ENCODE measurements at regions not wholly inside any gene's neighbourhood (a gene's known extent, or its start where the extent isn't known, plus 50 kb on each side); places are given as distances from the start of the nearest gene placed in this dataset.
A peak's percentile ranks its signal among the peaks of the same experiment; 100 is the strongest.

DNA sequence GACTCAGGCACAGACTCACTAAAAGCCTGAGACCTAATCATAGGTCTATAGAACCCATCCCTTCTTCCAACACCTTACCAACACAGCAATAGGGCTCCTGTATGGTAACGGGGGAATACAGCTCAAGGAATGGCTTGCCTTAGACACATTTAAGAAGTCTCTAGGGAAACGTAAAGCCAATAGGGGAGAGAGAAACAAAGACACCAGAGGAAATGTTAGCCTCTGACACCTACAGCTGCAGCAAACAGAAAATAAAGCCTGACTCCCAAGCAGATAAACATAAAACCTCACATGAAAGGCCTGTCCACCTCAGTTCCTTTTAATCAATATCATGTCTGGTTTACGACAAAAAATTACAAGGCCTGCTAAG is 51.1 kb upstream of the NCOA1 start:
- DNase-seq: no peak

DNA sequence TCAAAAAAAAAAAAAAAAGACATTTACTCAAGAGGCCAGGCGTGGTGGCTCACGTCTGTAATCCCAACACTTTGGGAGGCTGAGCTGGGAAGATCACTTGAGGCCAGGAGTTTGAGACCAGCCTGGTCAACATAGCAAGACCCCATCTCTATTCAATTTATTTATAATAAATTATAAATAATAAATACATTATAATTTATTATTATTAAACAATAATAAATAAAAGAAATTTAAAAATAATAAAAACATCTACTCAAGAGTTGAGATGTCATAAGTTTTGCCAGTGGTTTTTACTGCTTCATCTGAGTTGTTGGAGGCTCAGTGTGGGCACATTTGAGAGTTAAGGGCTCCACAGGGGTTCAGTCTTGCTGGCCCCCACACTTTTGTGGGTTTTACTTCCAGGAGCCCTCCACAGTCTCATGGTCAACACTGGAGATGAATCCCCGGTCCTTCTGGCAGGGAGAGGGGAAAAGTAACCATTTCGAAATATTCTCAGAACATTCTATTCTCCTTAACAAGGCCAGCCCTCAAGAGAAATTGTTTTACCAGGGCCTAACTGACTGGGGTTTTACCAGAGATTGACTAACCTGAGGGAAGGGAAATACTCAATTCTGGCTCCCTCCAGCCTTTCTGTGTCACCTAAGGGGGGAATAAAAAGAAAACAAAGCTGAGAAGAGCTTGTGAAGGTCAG is 51.6 kb upstream of the NCOA1 start:
- DNase-seq: no peak

DNA sequence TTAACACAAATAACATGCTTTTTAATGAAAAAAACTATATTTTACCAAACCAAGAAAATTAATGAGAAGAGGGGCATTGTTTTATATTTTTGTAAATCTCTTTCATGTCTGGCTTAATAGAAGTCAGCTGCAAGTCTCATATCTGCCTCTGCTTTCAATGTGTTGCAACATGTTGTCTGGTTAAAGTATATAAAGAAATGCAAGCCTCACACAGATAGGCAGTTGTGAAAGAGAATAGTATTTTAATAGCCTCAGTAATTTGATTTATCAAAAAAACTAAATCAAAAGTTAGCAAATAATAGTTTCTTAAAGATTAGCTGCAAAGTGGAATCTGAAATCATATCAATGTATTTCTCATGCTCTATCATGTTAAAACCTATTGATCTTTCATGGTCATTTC is 52.9 kb upstream of the NCOA1 start:
- DNase-seq: peak; percentile 28

DNA sequence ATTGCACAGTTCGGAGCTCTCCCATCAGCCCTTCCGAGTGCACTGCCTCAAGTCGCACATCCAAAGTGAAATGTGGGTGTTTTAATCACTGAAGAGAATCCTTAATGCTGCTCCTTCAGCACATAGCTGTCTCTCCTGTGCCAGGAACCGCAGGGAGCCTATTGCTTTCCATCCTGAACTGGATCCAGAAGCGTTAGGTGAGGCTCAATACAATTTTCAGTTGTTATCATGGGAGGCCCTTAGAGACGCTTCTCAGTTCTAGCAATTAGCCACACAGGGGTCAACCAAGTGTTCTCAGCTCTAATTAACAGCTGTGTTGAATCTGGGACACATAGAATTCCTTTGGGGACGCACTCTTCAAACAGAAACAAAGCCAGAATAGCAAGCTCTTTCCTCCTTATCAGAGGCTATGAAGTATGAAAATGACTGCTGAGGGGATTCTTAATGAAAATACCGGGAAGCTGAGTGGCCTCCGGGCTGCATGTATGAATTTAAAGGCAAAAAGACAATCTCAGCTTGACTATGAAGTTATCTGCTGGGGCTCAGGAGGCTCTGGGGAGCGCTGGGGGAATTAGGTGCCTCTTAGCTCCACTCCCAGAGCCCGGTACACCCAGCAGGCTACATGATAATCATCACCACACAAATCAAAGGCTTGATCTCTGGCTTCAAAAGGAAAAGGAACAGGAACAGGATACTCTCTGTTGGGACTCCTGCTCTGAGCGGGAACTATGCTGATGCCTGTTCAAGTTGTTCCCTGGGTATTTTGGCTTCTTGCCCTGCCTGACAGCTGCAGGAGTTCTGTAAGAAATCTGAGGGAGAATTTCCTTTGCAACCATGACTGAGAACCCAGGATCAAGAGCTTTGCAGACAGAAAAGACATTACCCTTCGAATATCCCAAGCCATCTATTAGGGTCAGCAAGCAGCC is 55.4 kb upstream of the NCOA1 start:
- DNase-seq: peak; percentile 72

DNA sequence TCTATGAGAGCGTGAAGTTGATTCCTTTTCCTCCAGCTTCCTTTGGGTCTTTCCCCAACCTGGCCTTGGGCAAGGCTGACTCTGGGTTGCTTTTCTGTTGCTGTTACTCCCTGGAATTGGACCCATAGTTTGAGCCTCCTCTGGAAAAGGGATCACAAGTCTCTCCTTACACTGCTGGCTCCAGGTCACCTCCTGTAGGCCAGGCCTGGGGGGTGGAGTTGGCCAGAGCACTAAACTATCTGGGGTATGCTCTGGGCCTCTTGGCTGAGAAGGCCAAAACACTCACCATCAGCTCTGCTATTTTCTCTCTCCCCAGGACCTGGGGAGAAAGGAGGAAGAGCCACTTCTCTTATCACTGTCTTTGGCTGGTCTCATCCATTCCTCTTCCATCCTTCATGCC is 56.5 kb upstream of the NCOA1 start:
- DNase-seq: no peak

DNA sequence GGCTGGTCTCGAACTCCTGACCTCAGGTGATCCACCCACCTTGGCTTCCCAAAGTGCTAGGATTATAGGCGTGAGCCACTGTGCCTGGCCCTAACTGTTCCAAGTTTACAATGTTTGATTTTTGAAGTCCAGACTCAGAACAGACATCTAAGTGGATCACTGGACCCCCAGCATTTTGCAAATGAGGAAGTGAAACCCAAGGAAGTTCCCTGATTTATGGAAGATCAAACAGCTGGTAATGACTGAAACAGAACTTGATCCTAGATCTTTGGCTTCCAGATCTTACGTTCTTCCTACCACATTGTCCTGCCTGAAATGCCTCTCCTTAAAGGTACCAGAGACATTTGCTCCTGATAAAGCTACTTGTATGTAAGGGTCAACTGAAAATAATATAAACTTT is 58.3 kb upstream of the NCOA1 start:
- no peak for DNase-seq

DNA sequence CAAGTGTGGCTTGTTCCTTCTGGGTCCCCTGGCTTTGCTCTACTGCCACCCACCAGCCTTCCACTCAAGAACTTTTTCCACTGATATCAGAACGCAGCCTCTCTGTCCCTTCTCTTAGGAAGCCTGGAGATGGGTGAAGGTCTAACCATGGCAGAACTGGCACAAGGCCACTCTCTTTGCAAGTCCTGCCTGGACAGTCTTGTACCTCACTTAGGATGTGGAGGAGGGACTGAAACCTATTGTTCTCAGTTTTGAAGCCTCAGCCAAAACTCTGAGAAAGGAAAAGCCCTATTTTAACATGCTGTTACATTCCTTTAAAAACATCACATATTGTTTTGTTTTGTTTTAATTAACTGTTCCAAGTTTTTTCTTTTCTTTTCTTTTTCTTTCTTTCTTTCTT is 58.9 kb upstream of the NCOA1 start:
- DNase-seq: no peak

DNA sequence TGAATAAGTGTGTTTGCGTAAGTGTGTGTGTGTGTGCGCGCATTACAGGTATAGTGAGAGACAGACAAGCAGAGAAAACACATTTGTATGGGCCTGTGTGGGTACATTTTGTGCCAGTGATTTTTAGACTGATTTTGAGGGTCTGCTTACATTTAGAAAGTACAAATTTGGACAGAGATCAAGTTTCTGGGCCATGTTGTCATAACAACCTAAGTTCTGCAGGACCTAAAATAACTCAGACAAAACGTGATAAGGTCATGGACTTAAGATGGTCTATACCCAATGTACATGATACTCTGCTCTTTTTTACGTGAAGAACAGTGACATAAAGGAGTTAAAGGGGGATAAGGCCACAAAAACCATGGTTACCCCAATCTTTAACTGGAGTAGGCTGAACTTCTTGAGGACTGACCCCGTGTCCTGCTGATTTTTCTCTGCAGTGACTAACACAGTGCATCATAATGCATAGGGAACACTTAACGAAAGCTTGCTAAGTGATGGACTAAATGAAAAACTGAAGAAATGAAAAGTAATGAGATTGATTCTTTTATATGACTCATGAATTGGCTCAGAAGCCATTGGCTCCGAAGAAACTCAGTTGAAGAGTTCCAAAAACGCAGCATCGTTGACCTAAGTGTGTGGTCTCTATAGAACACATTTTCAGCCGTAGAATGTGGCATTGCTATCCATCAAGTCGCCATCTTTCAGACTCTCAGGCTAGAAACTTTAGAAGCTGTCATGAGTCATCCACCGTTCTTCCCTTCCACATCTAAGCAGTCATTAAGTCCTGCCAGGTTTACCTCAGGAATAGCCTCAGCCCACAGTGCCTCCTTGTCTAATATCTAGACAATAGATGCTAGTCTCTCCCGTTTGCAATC is 61.6 kb upstream of the NCOA1 start:
- no peak for DNase-seq

DNA sequence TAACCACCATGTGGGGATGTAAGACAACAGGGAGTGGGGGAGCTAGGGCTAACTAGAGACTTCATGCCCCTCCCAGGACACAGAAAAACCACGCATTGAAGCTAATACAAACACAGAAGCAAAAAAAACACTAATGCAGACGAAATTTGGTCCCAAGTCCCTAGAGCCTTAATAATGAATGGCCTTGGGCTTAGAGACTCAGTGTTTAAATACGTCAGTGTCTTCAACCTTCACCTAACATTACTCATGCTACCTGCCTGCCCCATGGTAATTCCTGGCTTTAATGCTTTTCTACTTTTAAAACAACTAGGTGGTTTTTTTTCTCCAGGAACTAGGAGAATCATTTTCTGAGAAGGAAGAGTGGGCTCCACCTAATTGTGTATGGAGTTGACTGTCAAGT is 64.1 kb upstream of the ITSN2 start:
- DNase-seq: no peak

DNA sequence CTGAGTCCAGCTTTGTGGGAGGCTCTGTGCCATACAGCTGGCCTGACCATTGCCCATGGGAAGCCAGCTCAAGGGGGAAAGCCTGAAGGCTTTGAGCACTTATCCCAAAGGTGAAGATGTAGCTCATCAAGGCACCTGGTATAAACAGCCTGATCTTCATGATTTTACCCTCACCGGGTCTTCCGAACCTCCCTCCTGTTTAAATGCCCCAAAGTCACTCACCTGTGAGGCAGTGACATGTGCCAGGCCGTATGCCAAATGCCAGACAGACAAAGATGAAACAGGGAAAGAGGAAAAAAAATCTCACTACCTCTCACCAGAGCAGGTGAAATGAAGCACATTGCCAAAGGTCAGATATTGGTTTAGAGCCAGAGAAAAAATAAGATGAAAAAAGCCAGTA is 62.8 kb upstream of the ITSN2 start:
- DNase-seq: no peak

DNA sequence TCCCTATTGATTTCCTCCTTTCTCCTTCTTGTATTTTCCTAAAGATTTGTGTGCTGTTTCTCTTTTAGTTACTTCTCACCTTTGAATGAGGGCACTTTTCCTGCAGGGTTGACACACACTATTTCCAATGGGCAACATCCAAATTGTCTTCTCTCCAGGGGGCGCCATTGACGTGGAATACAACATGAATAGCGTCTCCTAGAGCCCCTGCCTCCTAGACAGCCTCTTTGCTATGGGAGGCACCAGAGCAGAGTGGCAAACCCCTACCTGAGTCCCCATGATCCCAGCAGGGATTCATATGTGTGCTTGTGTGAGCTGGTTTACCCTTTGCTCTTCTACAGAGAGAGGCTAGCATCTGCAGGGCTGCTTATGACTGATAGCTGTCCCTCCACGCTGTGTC is 61.3 kb upstream of the ITSN2 start:
- DNase-seq: peak; percentile 56

DNA sequence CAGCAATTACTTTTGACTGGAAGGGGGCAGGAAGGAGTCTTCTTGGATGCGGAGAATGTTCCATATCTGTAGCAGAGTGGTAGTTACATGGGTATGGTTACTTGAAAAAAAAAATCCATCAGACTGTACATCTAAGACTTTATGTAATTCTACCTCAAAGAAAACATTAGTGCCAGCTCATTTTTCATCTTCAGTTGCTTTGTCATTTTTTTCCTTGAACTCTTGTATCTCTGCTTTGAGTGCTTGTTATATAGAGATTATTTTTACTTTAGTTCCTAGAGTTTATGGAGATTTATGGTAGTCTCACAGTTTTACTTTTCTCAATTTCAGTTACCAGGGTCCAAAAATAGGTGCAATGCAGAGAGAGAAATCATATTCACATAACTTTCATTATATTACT is 60.0 kb upstream of the ITSN2 start:
- DNase-seq: no peak

DNA sequence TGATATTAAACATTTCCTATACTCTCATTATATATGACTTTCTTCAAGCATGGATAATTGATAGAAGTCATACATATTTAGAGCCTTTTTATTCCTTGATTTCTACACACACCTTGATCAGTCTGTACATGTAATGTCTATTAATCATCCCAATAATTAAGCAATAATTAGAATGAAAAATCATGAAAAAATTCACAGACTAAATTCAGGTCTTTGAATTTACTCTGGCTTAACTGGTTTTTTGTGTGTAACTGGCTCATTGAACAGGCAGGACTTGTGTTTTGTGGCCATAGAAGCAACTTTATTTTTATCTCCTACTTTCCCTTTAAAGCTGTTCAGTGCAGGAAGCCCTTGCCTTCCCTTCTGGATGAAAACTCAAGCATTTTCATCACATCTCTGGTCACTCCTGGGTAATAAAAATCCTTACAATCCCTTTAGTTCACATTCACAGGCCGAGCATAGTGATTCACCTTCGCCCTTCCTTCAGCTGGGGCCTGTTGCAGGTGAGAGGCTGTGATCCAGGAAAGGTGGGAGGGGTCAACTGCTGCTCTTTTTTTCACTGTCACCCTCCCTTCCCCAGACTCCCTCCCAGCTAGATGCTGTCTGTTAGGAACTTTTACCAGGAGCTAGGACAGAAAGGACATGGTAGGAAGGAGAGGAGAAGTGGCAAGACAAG is 58.0 kb upstream of the ITSN2 start:
- no peak for DNase-seq

DNA sequence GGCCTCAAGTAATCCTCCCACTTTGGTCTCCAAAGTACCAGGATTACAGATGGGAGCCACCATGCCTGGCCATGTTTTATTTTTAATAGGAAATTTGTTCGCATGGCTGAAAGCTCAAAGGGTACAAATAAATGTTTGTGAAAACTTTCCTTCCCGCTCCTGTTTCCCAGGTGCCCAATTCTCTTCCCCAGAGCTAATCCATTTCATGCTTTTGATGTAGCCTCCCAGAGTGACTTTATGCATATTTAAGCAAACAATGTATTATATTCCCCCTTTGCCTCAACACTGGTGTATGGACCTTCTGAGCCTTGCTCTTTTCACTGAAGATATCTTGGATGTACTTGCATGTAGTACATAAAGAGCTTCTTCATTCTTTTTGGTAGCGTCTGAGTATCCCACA is 52.5 kb upstream of the ITSN2 start:
- DNase-seq: no peak

DNA sequence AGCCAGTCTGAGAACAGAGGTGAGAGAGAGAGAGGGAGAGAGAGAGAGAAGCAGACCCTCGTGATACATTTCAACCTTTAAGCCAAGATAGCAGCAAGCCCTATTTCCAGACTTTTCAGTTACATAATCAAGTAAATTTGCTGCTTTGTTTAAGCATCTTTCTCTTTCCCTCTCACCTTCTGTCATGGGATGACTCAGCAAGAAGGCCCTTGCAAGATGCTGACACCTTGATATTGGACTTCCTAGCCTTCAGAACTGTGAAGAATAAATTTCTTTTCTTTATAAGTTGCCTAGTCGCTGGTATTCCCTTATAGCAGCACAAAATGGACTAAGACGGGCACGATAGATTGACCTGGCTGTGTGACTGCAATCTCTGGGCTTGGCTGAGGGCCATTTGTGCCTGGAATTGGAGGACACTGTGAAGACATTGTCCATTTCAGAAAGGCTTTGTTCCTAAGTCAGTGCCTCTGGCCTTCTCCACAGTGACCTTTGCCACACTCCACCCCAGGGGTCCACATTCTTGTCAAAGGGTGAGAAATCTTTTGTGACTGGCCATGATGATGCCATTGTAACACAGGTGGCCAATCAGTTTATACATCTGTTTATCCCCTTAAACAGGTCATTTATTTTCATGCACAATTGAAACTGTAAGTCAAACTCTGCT is 51.3 kb upstream of the ITSN2 start:
- no peak for DNase-seq

DNA sequence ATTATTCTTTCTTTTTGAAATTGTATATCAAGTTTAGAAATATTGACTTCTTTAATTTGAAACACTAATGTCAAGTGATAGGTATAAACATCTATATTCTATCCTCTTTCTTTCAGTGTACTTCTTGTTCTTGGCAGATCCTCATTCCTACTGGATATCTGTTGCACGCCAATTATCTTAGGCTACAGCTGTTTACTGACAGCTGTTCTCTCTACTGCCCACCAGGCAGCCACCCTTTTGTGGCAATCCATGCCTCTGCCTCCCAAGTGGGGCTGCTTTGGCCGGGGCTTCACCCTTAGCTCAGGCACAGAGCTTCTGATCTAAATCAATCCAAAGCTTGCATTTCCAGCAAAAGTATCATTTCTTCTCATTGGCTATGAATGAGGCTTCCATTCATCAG is 50.6 kb upstream of the ITSN2 start:
- DNase-seq: no peak

DNA sequence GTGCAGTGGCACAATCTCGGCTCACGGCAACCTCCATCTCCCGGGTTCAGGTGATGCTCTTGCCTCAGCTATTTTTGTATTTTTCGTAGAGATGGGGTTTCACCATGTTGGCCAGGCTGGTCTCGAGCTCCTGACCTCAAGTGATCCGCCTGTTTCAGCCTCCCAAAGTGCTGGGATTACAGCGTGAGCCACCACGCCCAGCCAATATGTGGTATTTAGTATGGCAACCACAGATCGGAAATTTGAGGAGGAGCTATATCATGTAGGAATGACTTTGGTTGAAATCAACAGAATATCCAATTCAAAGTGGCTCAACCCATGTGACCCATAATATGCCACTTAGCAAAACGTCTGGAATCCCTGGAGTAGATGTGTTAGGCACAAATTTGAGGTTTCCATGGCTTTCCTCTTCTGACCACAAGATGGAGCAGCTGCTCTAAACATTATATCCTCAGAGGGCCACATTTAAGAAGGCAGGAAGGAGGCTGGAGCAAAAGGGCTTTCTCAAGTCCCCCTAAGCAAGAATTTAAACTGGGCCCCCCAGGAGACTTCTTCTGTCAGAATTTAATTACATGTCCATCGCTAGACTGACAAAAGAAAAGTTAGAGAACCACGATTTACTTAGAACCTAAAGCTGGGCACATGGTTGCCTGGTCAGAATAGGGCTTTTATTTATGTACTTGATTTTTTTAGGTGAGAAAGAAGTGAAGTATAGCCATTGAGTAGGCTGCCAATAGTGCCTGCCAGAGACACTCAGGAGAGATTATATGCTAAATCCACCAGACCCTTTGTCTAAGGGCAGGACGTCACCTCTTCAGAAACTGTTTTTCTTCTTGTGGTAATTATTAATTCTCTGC is 49.6 kb upstream of the ITSN2 start:
- peak; percentile 73 for DNase-seq
